Heart left ventricle (tissue), 13 donors: ENCODE measurements at regions not wholly inside any gene's neighbourhood (a gene's known extent, or its start where the extent isn't known, plus 50 kb on each side); places are given as distances from the start of the nearest gene placed in this dataset.

Experiments used
- CTCF ChIP-seq, 12 donors: fragments of 200-600 bp; sonication (generic) in 4 of 12; IDR thresholded peaks; one replicate each; pipeline versions ENCODE4 v1.5.0 to v1.8.0; 2018 to 2022; ENCODE audit warnings: antibody characterized with exemption in 12 of 12, mild to moderate bottlenecking in 5 of 12
- POLR2A ChIP-seq, 2 donors: fragments of 450-650 bp; IDR thresholded peaks; one replicate each; pipeline ENCODE4 v1.6.1; 2017; ENCODE audit warnings: antibody characterized with exemption in 2 of 2, mild to moderate bottlenecking in 2 of 2, moderate library complexity in 2 of 2
- donor health status: ischemic (EF 13 %, LVEDD 7.1; RV severe dilation, severe dysfunction).
- donor health status: DM: no; HTN: yes; CAD: no.
- donor health status: DM: no; HTN: no; CAD: no.
- donor health status: ischemic (EF 25% LVEDD 6.9; RV normal size, moderate dysfunction).
- donor health status: ischemic (EF 25% LVEDD 5.7; RV mildly dilated, moderate dysfunction).
- donor health status: ischemic (EF 35%, LVEDD 5.7; RV mildly dilated, moderate dysfunction).
- donor health status: nonischemic (EF 11% LVEDD 7.7; RV severe dilation, severe dysfunction).
- donor health status: DM: yes; HTN: yes; CAD: no.
- donor health status: PGD.
- donor health status: ischemic (EF 29% LVEDD 5.4; RV normal size, mild dysfunction).
- donor health status: nonischemic (EF 23%, LVEDD 6.1; RV moderate dilation, normal function).

- TF ChIP-seq CTCF (IDR thresholded peaks at IDR 0.05) (no peak), POLR2A (IDR thresholded peaks at IDR 0.05) (no peak)
Measured at GRCh38 chr5:85500869-85501268, 1116.2 kb upstream of the EDIL3 start.
